Naive thymus-derived CD8-positive, alpha-beta T cell (primary cell): ENCODE measurements at regions not wholly inside any gene's neighbourhood (a gene's known extent, or its start where the extent isn't known, plus 50 kb on each side); places are given as distances from the start of the nearest gene placed in this dataset.

Experiments used
- ATAC-seq, 2 donors: fragments of 150-1000 bp; cut with Tn5 transposase in 1 of 2; sonication (Bioruptor Pico), chemical (Tn5 transposase) in 1 of 2; 1 replicate in 1 of 2; 2 replicates in 1 of 2; pipeline ENCODE4 v1.10.0; 2021; ENCODE audit warnings: mild to moderate bottlenecking in 2 of 2, moderate library complexity in 2 of 2
- POLR2A ChIA-PET: fragments of 350-600 bp; sonication (Branson Sonifier 250); formaldehyde crosslinking; loops from one replicate; lab custom pipeline; 2021; ENCODE audit warnings: antibody characterized with exemption; lab: Charles Lee
- DNase-seq, 10 donors: peaks; one replicate each; pipeline versions ENCODE4 v3.0.0 to v3.0.0-alpha.2; 2020 to 2022
- H3K27ac Mint-ChIP-seq, 10 donors: one replicate each; pipeline ENCODE4 v1.8.0; 2020 to 2022; ENCODE audit warnings: mild to moderate bottlenecking in 10 of 10, mixed read lengths in 10 of 10, moderate library complexity in 4 of 10, inconsistent platforms in 1 of 10
- H3K27me3 Mint-ChIP-seq, 5 donors: one replicate each; pipeline ENCODE4 v1.8.0; 2021 to 2022; ENCODE audit warnings: mixed read lengths in 5 of 5
- H3K36me3 Mint-ChIP-seq, 3 donors: one replicate each; pipeline ENCODE4 v1.8.0; 2020 to 2022; ENCODE audit warnings: mixed read lengths in 3 of 3, mild to moderate bottlenecking in 2 of 3, inconsistent platforms in 1 of 3
- H3K4me1 Mint-ChIP-seq, 4 donors: one replicate each; pipeline ENCODE4 v1.8.0; 2021 to 2022; ENCODE audit warnings: mixed read lengths in 4 of 4
- H3K4me3 Mint-ChIP-seq, 10 donors: one replicate each; pipeline ENCODE4 v1.8.0; 2020 to 2022; ENCODE audit warnings: mild to moderate bottlenecking in 10 of 10, mixed read lengths in 10 of 10, moderate library complexity in 6 of 10, inconsistent platforms in 1 of 10
- H3K9me3 Mint-ChIP-seq, 9 donors: one replicate each; pipeline ENCODE4 v1.8.0; 2020 to 2022; ENCODE audit warnings: mixed read lengths in 9 of 9, mild to moderate bottlenecking in 3 of 9, inconsistent platforms in 1 of 9, moderate library complexity in 1 of 9

- Mint-ChIP-seq H3K9me3 (no peaks in the 10 kb centered on the region), H3K27me3 (peaks cover 0 to 7% (median 4%) of the 10 kb centered on the region in 5 donors), H3K27ac (no peak overlapping the region), H3K4me1 (no peaks in the 10 kb centered on the region), H3K4me3 (no peak overlapping the region), H3K36me3 (no peaks in the 10 kb centered on the region)
- no peak for ATAC-seq
- POLR2A ChIA-PET = no interaction called here
- DNase-seq = no peak
Observed at GRCh38 chr5:69032009-69032408, 61.8 kb upstream of the SLC30A5 start.

GRCh38 chr5:69033690-69034089 is 60.1 kb upstream of the SLC30A5 start:
- POLR2A ChIA-PET = no interaction called here
- Mint-ChIP-seq H3K9me3 (no peaks in the 10 kb centered on the region), H3K27ac (no peak overlapping the region)

GRCh38 chr5:69034898-69035297 is 58.9 kb upstream of the SLC30A5 start:
- Mint-ChIP-seq H3K4me1 (no peaks in the 10 kb centered on the region), H3K4me3 (no peak overlapping the region), H3K9me3 (no peaks in the 10 kb centered on the region), H3K36me3 (no peaks in the 10 kb centered on the region), H3K27ac (no peak overlapping the region), H3K27me3 (peaks cover 0 to 7% (median 4%) of the 10 kb centered on the region in 5 donors)
- no peak for ATAC-seq
- POLR2A ChIA-PET = no interaction called here
- no peak for DNase-seq

More at GRCh38 chr5:69033690-69034089, 60.1 kb upstream of the SLC30A5 start:
- ATAC-seq (no peak), DNase-seq (no peak)
- peaks cover 0 to 7% (median 4%) of the 10 kb centered on the region in 5 donors for H3K27me3 Mint-ChIP-seq
- no peak overlapping the region for H3K4me3 Mint-ChIP-seq
- H3K36me3 Mint-ChIP-seq = no peaks in the 10 kb centered on the region
- no peaks in the 10 kb centered on the region for H3K4me1 Mint-ChIP-seq

- Mint-ChIP-seq H3K27me3 (peaks cover 0 to 7% (median 3%) of the 10 kb centered on the region in 5 donors), H3K27ac (no peak overlapping the region), H3K4me1 (no peaks in the 10 kb centered on the region), H3K36me3 (no peaks in the 10 kb centered on the region), H3K4me3 (no peak overlapping the region), H3K9me3 (no peaks in the 10 kb centered on the region)
- no peak for ATAC-seq
- POLR2A ChIA-PET = interaction anchor here (0.5 kb wide), 1 partner anchor 38 kb away, joined by 3 read pairs; no protein-coding TSS in a partner anchor
- no peak for DNase-seq
Observed at GRCh38 chr5:69035665-69036064, 58.1 kb upstream of the SLC30A5 start.

GRCh38 chr5:69038539-69038938 is 55.3 kb upstream of the SLC30A5 start:
- H3K9me3 Mint-ChIP-seq = no peaks in the 10 kb centered on the region
- H3K4me3 Mint-ChIP-seq = no peak overlapping the region
- DNase-seq (no peak), ATAC-seq (no peak)
- H3K4me1 Mint-ChIP-seq = peaks cover 1 to 9% (median 5%) of the 10 kb centered on the region in 4 donors
- POLR2A ChIA-PET = no interaction called here
- no peak overlapping the region for H3K27ac Mint-ChIP-seq
- no peaks in the 10 kb centered on the region for H3K36me3 Mint-ChIP-seq
- peaks cover 0 to 2% (median 0%) of the 10 kb centered on the region in 5 donors for H3K27me3 Mint-ChIP-seq

GRCh38 chr5:69039829-69040228 is 54.0 kb upstream of the SLC30A5 start:
- no peak for DNase-seq
- H3K9me3 Mint-ChIP-seq = no peaks in the 10 kb centered on the region
- ATAC-seq = no peak
- no peak overlapping the region for H3K27ac Mint-ChIP-seq
- no peaks in the 10 kb centered on the region for H3K36me3 Mint-ChIP-seq
- POLR2A ChIA-PET = no interaction called here
- H3K4me1 Mint-ChIP-seq = peaks cover 3 to 12% (median 9%) of the 10 kb centered on the region in 4 donors
- no peaks in the 10 kb centered on the region for H3K27me3 Mint-ChIP-seq
- H3K4me3 Mint-ChIP-seq = no peak overlapping the region

- H3K4me3 Mint-ChIP-seq = peak overlapping the region in 1 of 10 donors; percentile 89
- H3K9me3 Mint-ChIP-seq = no peaks in the 10 kb centered on the region
- peak; percentile 19 to 24 for ATAC-seq
Observed at GRCh38 chr5:69042500-69042899, 51.3 kb upstream of the SLC30A5 start.

GRCh38 chr5:69042915-69043654 is 50.7 kb upstream of the SLC30A5 start:
- H3K27me3 Mint-ChIP-seq = no peaks in the 10 kb centered on the region
- ATAC-seq (peak; percentile 95 to 96), DNase-seq (peak; percentile 65 to 94 (median 84))
- no peaks in the 10 kb centered on the region for H3K36me3 Mint-ChIP-seq
- H3K4me1 Mint-ChIP-seq = peaks cover 3 to 12% (median 9%) of the 10 kb centered on the region in 4 donors
- H3K27ac Mint-ChIP-seq = peak overlapping the region; percentile 62 to 98 (median 94)
- POLR2A ChIA-PET = interaction anchor here (1.3 to 2.0 kb wide), 4 partner anchors 51 to 327 kb away, joined by 4 to 6 read pairs (median 4); partner anchors contain the start of genes CCDC125, CDK7, RAD17 and SLC30A5
- no peaks in the 10 kb centered on the region for H3K9me3 Mint-ChIP-seq
- H3K4me3 Mint-ChIP-seq = peak overlapping the region; percentile 76 to 95 (median 88)

More at GRCh38 chr5:69042500-69042899, 51.3 kb upstream of the SLC30A5 start:
- H3K4me1 Mint-ChIP-seq = peaks cover 3 to 12% (median 9%) of the 10 kb centered on the region in 4 donors
- no peak for DNase-seq
- peak overlapping the region; percentile 62 to 98 (median 94) for H3K27ac Mint-ChIP-seq
- POLR2A ChIA-PET = interaction anchor here (1.3 to 2.0 kb wide), 4 partner anchors 51 to 327 kb away, joined by 4 to 6 read pairs (median 4); partner anchors contain the start of genes CCDC125, CDK7, RAD17 and SLC30A5
- H3K27me3 Mint-ChIP-seq = no peaks in the 10 kb centered on the region
- H3K36me3 Mint-ChIP-seq = no peaks in the 10 kb centered on the region

- Mint-ChIP-seq H3K4me1 (peaks cover 3 to 12% (median 9%) of the 10 kb centered on the region in 4 donors), H3K27me3 (no peaks in the 10 kb centered on the region), H3K36me3 (no peaks in the 10 kb centered on the region), H3K9me3 (no peaks in the 10 kb centered on the region), H3K4me3 (peak overlapping the region in 9 of 10 donors; percentile 46 to 95 (median 88)), H3K27ac (peak overlapping the region; percentile 40 to 98 (median 93))
- POLR2A ChIA-PET = interaction anchor here (1.6 to 2.0 kb wide), 3 partner anchors 50 to 326 kb away, joined by 4 to 6 read pairs (median 4); partner anchors contain the start of genes CCDC125, RAD17 and SLC30A5
- no peak for DNase-seq
- no peak for ATAC-seq
Observed at GRCh38 chr5:69043655-69043996, 50.2 kb upstream of the SLC30A5 start.
